A549 (cell line): ENCODE measurements at regions not wholly inside any gene's neighbourhood (a gene's known extent, or its start where the extent isn't known, plus 50 kb on each side); places are given as distances from the start of the nearest gene placed in this dataset.
A peak's percentile ranks its signal among the peaks of the same experiment; 100 is the strongest.
"Not testable (repeated sequence)": the region's sequence is repeated elsewhere in the genome, so short reads cannot be mapped to it uniquely, and the experiment has no call there.

Experiments
- ATAC-seq, 2 experiments: fragments of 200-7000 bp in 1 of 2; fragments of >200 bp in 1 of 2; cut with Nextera tagmentation in 1 of 2; cut with Tn5 transposase in 1 of 2; 3 replicates each; pipeline versions ENCODE4 v1.8.0 to v1.9.1; 2018 to 2020; ENCODE audit warnings: mild to moderate bottlenecking in 1 of 2, moderate library complexity in 1 of 2
- CTCF ChIA-PET: fragments of 300-600 bp; sonication (Branson Sonifier 250); formaldehyde crosslinking; extraction: SDS; loops from one replicate; lab custom pipeline; 2021; ENCODE audit warnings: antibody characterized with exemption, inconsistent platforms; lab: Yijun Ruan, JAX
- POLR2A ChIA-PET: fragments of 350-600 bp; formaldehyde crosslinking; extraction: SDS; loops from one replicate; lab custom pipeline; 2021; ENCODE audit warnings: antibody characterized with exemption, inconsistent platforms; lab: Yijun Ruan, JAX
- DNase-seq, 2 experiments: peaks; one replicate each; pipeline versions ENCODE4 v3.0.0 to v3.0.0-alpha.2; 2011 to 2016; ENCODE audit warnings: low read depth in 1 of 2, low spot score in 1 of 2
- FAIRE-seq: peaks from 2 replicates; lab custom pipeline; 2011; peaks lifted over from hg19 to GRCh38; lab: Jason Lieb, UNC
- H3K27ac ChIP-seq, 2 experiments: fragments of >200 bp; sonication (Bioruptor Twin); formaldehyde crosslinking; 3 replicates each; pipeline ENCODE4 v1.5.1; 2016 to 2017
- H3K4me1 ChIP-seq: fragments of >200 bp; sonication (Bioruptor Twin); formaldehyde crosslinking; 3 replicates; pipeline ENCODE4 v1.6.1; 2016
- H3K4me2 ChIP-seq: fragments of >200 bp; sonication (Bioruptor Twin); formaldehyde crosslinking; 3 replicates; pipeline ENCODE4 v1.6.1; 2016
- H3K4me3 ChIP-seq: fragments of >200 bp; sonication (Bioruptor Twin); formaldehyde crosslinking; 3 replicates; pipeline ENCODE4 v1.5.1; 2016
- H3K9me3 ChIP-seq: fragments of >200 bp; sonication (Bioruptor Twin); formaldehyde crosslinking; 3 replicates; pipeline ENCODE4 v1.6.1; 2016
- ATOH8 ChIP-seq: fragments of 250-450 bp; sonication (Bioruptor Pico); IDR thresholded peaks from 2 replicates; pipeline ENCODE4 v1.5.0; 2020; ENCODE audit warnings: low read depth, mild to moderate bottlenecking, moderate library complexity
- BHLHE40 ChIP-seq: IDR thresholded peaks from 2 replicates; pipeline ENCODE4 v1.6.1; 2012; ENCODE audit warnings: low read depth, low read length, inconsistent platforms
- CBX8 ChIP-seq: fragments of 200-600 bp; sonication (generic); IDR thresholded peaks from 2 replicates; pipeline ENCODE4 v1.6.1; 2016
- CHD2 ChIP-seq: fragments of 150-350 bp; IDR thresholded peaks from 2 replicates; pipeline ENCODE4 v1.6.1; 2014; ENCODE audit warnings: low read length; ENCODE audit not compliant: partially characterized antibody
- EHF ChIP-seq: fragments of 250-450 bp; sonication (Bioruptor Pico); IDR thresholded peaks from 2 replicates; pipeline ENCODE4 v1.5.0; 2020; ENCODE audit warnings: mild to moderate bottlenecking
- EHMT2 ChIP-seq: fragments of 200-600 bp; sonication (generic); IDR thresholded peaks from 2 replicates; pipeline ENCODE4 v1.6.1; 2016; ENCODE audit warnings: antibody characterized with exemption, low read depth, mild to moderate bottlenecking, moderate library complexity
- ELK1 ChIP-seq: fragments of 150-350 bp; IDR thresholded peaks from 2 replicates; pipeline ENCODE4 v1.6.1; 2014; ENCODE audit warnings: low read depth, mild to moderate bottlenecking, low read length
- EP300 ChIP-seq, 2 experiments: fragments of >200 bp; sonication (Bioruptor Twin); formaldehyde crosslinking; IDR thresholded peaks; 2 replicates in 1 of 2; 3 replicates in 1 of 2; pipeline ENCODE4 v1.6.1; 2016 to 2017
- ESRRA ChIP-seq: fragments of 150-350 bp; IDR thresholded peaks from 2 replicates; pipeline ENCODE4 v1.6.1; 2014; ENCODE audit warnings: mild to moderate bottlenecking, low read length, borderline replicate concordance
- FOSB ChIP-seq: fragments of 250-450 bp; sonication (Bioruptor Pico); IDR thresholded peaks from 2 replicates; pipeline ENCODE4 v1.5.0; 2020; ENCODE audit warnings: mild to moderate bottlenecking, moderate library complexity
- HEYL ChIP-seq: fragments of 250-450 bp; sonication (Bioruptor Pico); IDR thresholded peaks from 2 replicates; pipeline ENCODE4 v1.8.0; 2021; ENCODE audit warnings: mild to moderate bottlenecking, moderate library complexity
- KDM5A ChIP-seq: fragments of 200-600 bp; sonication (generic); IDR thresholded peaks from 2 replicates; pipeline ENCODE4 v1.6.1; 2016; ENCODE audit warnings: antibody characterized with exemption, mild to moderate bottlenecking
- MAFK ChIP-seq: fragments of 450-650 bp; IDR thresholded peaks from 2 replicates; pipeline ENCODE4 v1.6.1; 2014; ENCODE audit not compliant: partially characterized antibody
- NFE2L2 ChIP-seq: fragments of 150-350 bp; conservative IDR thresholded peaks from 2 replicates; pipeline ENCODE4 v1.6.1; 2014; ENCODE audit warnings: low read length
- POLR2A ChIP-seq: IDR thresholded peaks from 2 replicates; pipeline ENCODE4 v1.6.1; 2012; ENCODE audit warnings: mild to moderate bottlenecking, low read length
- REST ChIP-seq: fragments of 200-600 bp; sonication (generic); IDR thresholded peaks from 2 replicates; pipeline ENCODE4 v1.6.1; 2016; ENCODE audit warnings: antibody characterized with exemption, mild to moderate bottlenecking, moderate library complexity
- SMC3 ChIP-seq: fragments of >200 bp; sonication (Bioruptor Twin); formaldehyde crosslinking; IDR thresholded peaks from 3 replicates; pipeline ENCODE4 v1.6.1; 2018; ENCODE audit warnings: inconsistent platforms
- ZFP36 ChIP-seq: fragments of 450-650 bp; IDR thresholded peaks from 2 replicates; pipeline ENCODE4 v1.6.1; 2014; ENCODE audit warnings: borderline replicate concordance; ENCODE audit not compliant: partially characterized antibody
- WGBS: methylation state at CpG from one replicate; pipeline ENCODE4 v1.1.6; 2017; ENCODE audit errors: missing lambda C conversion rate; 5-methylcytosine and 5-hydroxymethylcytosine counted together

DNA sequence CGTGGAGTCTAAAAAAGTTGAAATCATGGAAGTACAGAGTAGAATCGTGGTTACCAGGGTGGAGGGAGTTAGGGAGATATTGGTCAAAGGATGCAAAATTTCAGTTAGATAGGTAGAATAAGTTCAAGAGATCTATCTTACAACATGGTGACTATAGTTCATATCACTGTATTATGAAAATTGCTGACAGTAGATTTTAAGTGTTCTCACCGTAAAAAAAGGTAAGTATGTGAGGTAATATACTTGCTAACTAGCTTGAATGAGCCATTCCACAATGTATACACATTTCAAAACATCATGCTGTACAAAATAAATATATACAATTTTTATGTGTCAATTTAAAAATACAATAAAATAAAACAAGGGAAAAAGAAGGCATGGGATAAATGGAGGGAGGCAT, 392.1 kb downstream of the CAAP1 start:
- Histone ChIP-seq H3K4me2 (no peak overlapping the region), H3K4me1 (no peaks in the 10 kb centered on the region), H3K9me3 (no peaks in the 10 kb centered on the region), H3K27ac (no peak overlapping the region), H3K4me3 (no peak overlapping the region)
- POLR2A ChIA-PET: no interaction called here
- TF ChIP-seq NFE2L2 (no peak), MAFK (peak; percentile 63)
- WGBS: 2% methylated on average over 3 of the region's 3 CpGs
- FAIRE-seq (no peak), DNase-seq (no peak), ATAC-seq (no peak)
- CTCF ChIA-PET: no interaction called here

GRCh38 chr9:26492608-26493521, 399.7 kb downstream of the CAAP1 start:
- CTCF ChIA-PET, FAIRE-seq, ATAC-seq, DNase-seq, H3K9me3 ChIP-seq, H3K4me2 ChIP-seq, H3K4me3 ChIP-seq, H3K27ac ChIP-seq, H3K4me1 ChIP-seq, POLR2A ChIA-PET: not testable (repeated sequence)
- WGBS: 64% methylated on average over 14 of the region's 59 CpGs

- CTCF ChIA-PET, H3K4me2 ChIP-seq: not testable (repeated sequence)
- WGBS: 43% methylated on average over 22 of the region's 35 CpGs
Observed at GRCh38 chr9:26491922-26492607, 400.5 kb downstream of the CAAP1 start.

DNA sequence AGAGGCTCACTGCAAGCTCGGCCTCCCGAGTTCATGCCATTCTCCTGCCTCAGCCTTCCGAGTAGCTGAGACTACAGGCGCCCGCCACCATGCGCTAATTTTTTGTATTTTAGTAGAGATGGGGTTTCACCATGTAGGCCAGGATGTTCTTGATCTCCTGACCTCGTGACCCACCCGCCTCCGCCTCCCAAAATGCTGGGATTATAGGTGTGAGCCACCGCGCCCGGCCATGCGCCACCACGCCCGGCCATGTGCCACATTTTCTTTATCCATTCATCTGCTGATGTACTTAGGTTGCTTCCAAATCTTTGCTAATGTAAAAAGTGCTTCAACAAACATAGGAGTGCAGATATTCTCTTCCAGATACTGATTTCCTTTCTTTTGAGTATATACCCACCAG, 408.6 kb downstream of the CAAP1 start:
- H3K9me3 ChIP-seq: no peaks in the 10 kb centered on the region
- no peak overlapping the region for H3K4me2 ChIP-seq
- WGBS: 58% methylated on average over 15 of the region's 15 CpGs
- FAIRE-seq (no peak), ATAC-seq (no peak), DNase-seq (no peak)
- TF ChIP-seq SMC3: no peak
- no peak for TF ChIP-seq REST
- TF ChIP-seq EP300 (IDR thresholded peaks at IDR 0.05): no peak
- TF ChIP-seq CBX8: no peak
- no peak for TF ChIP-seq FOSB (CRISPR knock-in tag)
- TF ChIP-seq ZFP36: no peak
- no peak for TF ChIP-seq HEYL
- no peak for TF ChIP-seq KDM5A
- no peak for TF ChIP-seq NFE2L2
- TF ChIP-seq ESRRA: no peak
- TF ChIP-seq BHLHE40: no peak
- no peak for TF ChIP-seq ELK1
- no peak for TF ChIP-seq EHF (CRISPR knock-in tag)
- TF ChIP-seq CHD2: no peak
- no peak for TF ChIP-seq EHMT2
- no peak for TF ChIP-seq POLR2A
- TF ChIP-seq ATOH8: no peak
- POLR2A ChIA-PET: no interaction called here
- no peak overlapping the region for H3K4me3 ChIP-seq
- H3K4me1 ChIP-seq: no peaks in the 10 kb centered on the region
- no peak overlapping the region for H3K27ac ChIP-seq
- CTCF ChIA-PET: no interaction called here

More at GRCh38 chr9:26491922-26492607, 400.5 kb downstream of the CAAP1 start:
- FAIRE-seq, H3K4me1 ChIP-seq, H3K4me3 ChIP-seq, DNase-seq, ATAC-seq, H3K9me3 ChIP-seq, H3K27ac ChIP-seq, POLR2A ChIA-PET: not testable (repeated sequence)
